Right lobe of liver (tissue), 6 donors: ENCODE measurements at regions not wholly inside any gene's neighbourhood (a gene's known extent, or its start where the extent isn't known, plus 50 kb on each side); places are given as distances from the start of the nearest gene placed in this dataset.
"Not testable (repeated sequence)": the region's sequence is repeated elsewhere in the genome, so short reads cannot be mapped to it uniquely, and the experiment has no call there.

Experiments used
- ATAC-seq, 4 donors: fragments of 200-7000 bp; cut with Tn5 transposase; one replicate each; pipeline ENCODE4 v1.9.1; 2020; ENCODE audit warnings: mild to moderate bottlenecking in 4 of 4, moderate library complexity in 4 of 4
- DNase-seq, 3 donors: peaks; one replicate each; pipeline ENCODE4 v3.0.0-alpha.2; 2020
- H3K27ac ChIP-seq, 3 donors: fragments of 200-600 bp; one replicate each; pipeline ENCODE4 v1.8.0; 2022
- H3K27me3 ChIP-seq, 2 donors: fragments of 200-600 bp; one replicate each; pipeline ENCODE4 v1.8.0; 2022
- H3K36me3 ChIP-seq, 4 donors: fragments of 200-600 bp; sonication (generic) in 1 of 4; one replicate each; pipeline versions ENCODE4 v1.5.1 to v1.8.0; 2017 to 2022; ENCODE audit warnings: control low read depth in 1 of 4
- H3K4me1 ChIP-seq, 4 donors: fragments of 200-600 bp; sonication (generic) in 1 of 4; one replicate each; pipeline versions ENCODE4 v1.5.1 to v1.8.0; 2017 to 2022; ENCODE audit warnings: control low read depth in 1 of 4
- H3K4me3 ChIP-seq, 3 donors: fragments of 200-600 bp; one replicate each; pipeline ENCODE4 v1.8.0; 2022
- H3K9me3 ChIP-seq, 4 donors: fragments of 200-600 bp; sonication (generic) in 1 of 4; one replicate each; pipeline versions ENCODE4 v1.5.1 to v1.8.0; 2017 to 2022; ENCODE audit warnings: control low read depth in 1 of 4
- POLR2A ChIP-seq: fragments of 450-650 bp; IDR thresholded peaks from one replicate; pipeline ENCODE4 v1.6.1; 2017; ENCODE audit warnings: antibody characterized with exemption, mild to moderate bottlenecking
- WGBS: methylation state at CpG from one replicate; pipeline ENCODE4 v1.1.6; 2018; ENCODE audit warnings: low coverage, low lambda C conversion rate; ENCODE audit not compliant: insufficient coverage; ENCODE audit errors: missing lambda C conversion rate; 5-methylcytosine and 5-hydroxymethylcytosine counted together
- intact Hi-C, 2 donors: fragments of 100-400 bp; cut with DNase I; formaldehyde crosslinking; loops; one replicate each; pipeline versions ENCODE4 v1.11.2 to v1.14.1; 2022
- TF ChIP-seq, protein P1 (sequence below), 4 donors: fragments of 200-600 bp in 3 of 4; fragments of 450-650 bp in 1 of 4; IDR thresholded peaks; one replicate each; pipeline versions ENCODE4 v1.5.1 to v1.8.0; 2016 to 2022; ENCODE audit warnings: antibody characterized with exemption in 4 of 4, mild to moderate bottlenecking in 2 of 4
- donor health status: DM: no; HTN: yes; CAD: no.
- donor health status: DM: no; HTN: no; CAD: no.
- donor health status: DM: no; HTN: no; CAD: no.
- donor health status: DM: no; HTN: yes; CAD: no.
- donor health status: DM: no; HTN: yes; CAD: no.

DNA sequence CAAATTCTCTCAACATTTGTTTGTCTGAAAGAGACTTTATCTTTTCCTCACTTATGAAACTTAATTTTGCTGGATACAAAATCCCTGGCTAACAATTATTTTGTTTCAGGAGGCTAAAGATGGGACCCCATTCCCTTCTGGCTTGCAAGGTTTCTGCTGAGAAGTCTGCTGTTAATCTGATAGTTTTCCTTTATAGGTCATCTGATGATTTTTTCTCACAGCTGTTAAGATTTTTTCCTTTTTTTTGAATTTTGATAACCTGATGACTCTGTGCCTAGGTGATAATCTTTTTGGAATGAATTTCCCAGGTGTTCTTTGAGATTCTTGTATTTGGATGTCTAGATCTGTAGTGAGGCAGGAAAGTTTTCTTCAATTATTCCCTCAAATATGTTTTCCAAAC lies 2661.4 kb downstream of the PCDH9 start:
- Histone ChIP-seq H3K27me3 (no peaks in the 10 kb centered on the region), H3K36me3 (no peaks in the 10 kb centered on the region), H3K9me3 (no peaks in the 10 kb centered on the region), H3K27ac (no peak overlapping the region), H3K4me1 (no peaks in the 10 kb centered on the region), H3K4me3 (no peak overlapping the region)
- ATAC-seq (no peak), DNase-seq (no peak)
- intact Hi-C loops, result no loop called here
- TF ChIP-seq POLR2A, result no peak
- TF ChIP-seq, protein P1, sequence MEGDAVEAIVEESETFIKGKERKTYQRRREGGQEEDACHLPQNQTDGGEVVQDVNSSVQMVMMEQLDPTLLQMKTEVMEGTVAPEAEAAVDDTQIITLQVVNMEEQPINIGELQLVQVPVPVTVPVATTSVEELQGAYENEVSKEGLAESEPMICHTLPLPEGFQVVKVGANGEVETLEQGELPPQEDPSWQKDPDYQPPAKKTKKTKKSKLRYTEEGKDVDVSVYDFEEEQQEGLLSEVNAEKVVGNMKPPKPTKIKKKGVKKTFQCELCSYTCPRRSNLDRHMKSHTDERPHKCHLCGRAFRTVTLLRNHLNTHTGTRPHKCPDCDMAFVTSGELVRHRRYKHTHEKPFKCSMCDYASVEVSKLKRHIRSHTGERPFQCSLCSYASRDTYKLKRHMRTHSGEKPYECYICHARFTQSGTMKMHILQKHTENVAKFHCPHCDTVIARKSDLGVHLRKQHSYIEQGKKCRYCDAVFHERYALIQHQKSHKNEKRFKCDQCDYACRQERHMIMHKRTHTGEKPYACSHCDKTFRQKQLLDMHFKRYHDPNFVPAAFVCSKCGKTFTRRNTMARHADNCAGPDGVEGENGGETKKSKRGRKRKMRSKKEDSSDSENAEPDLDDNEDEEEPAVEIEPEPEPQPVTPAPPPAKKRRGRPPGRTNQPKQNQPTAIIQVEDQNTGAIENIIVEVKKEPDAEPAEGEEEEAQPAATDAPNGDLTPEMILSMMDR (IDR thresholded peaks at IDR 0.05), result no peak

DNA sequence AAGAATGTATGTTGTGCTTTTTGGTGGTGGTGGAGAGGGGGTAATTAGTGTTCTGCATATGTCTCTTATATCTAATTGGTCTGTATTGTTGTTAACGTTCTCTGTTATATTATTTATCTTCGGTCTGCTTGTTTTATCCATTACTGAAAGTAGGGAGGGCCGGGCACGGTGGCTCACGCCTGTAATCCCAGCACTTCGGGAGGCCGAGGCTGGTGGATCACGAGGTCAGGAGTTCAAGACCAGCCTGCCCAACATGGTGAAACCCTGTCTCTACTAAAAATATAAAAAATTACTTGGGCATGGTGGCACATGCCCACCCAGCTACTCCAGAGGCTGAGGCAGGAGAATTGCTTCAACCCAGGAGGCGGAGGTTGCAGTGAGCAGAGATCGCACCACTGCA lies 2672.1 kb downstream of the PCDH9 start:
- DNase-seq, H3K4me1 ChIP-seq, H3K9me3 ChIP-seq, intact Hi-C loops, ATAC-seq, H3K36me3 ChIP-seq, H3K27me3 ChIP-seq, H3K27ac ChIP-seq, H3K4me3 ChIP-seq: not testable (repeated sequence)
- WGBS, result 76% methylated on average over 10 of the region's 10 CpGs

GRCh38 chr13:64556376-64556775 lies 2673.8 kb downstream of the PCDH9 start:
- Histone ChIP-seq H3K27ac (no peak overlapping the region), H3K4me3 (no peak overlapping the region), H3K36me3 (no peaks in the 10 kb centered on the region), H3K27me3 (no peaks in the 10 kb centered on the region), H3K9me3 (no peaks in the 10 kb centered on the region), H3K4me1 (no peaks in the 10 kb centered on the region)
- no peak for ATAC-seq
- intact Hi-C loops, result no loop called here
- no peak for DNase-seq
- no peak for TF ChIP-seq POLR2A
- TF ChIP-seq, protein P1 (IDR thresholded peaks at IDR 0.05), result no peak
- WGBS, result 20% methylated on average over 1 of the region's 1 CpG

DNA sequence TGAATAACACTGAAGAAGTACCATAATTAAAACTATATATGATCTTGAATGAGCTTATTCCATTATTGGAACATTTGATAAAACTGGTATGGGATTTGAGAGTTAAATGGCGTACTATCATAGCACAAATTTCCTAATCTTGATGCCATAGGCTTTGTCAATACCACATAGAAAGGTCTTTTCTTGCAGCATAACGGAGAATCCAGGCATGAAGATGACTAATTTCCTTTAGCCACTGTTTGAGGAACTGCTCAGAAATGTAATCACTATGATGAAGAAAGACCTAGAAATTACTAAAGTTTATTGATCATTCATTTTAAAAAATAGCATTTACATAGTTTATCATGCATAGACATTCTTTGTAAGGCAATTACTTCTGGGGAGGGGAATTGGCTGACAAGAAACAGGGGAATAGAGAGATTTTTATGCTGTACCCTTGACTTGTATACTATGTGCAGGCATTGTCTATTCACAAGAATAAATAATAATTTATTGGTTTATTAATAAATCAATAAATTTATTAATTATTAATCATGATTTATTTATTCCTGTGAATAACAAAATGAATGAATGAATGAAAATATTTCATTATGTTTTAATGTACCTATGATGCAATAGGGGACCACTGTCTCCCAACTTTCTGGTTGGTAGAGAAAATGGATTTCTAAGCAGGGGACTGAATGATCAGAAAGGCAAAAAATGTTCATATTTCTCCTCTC lies 2676.6 kb downstream of the PCDH9 start:
- no peak overlapping the region for H3K4me3 ChIP-seq
- no peaks in the 10 kb centered on the region for H3K36me3 ChIP-seq
- H3K27ac ChIP-seq, result no peak overlapping the region
- no peak for ATAC-seq
- no peaks in the 10 kb centered on the region for H3K27me3 ChIP-seq
- no peak for TF ChIP-seq POLR2A
- TF ChIP-seq, protein P1 (IDR thresholded peaks at IDR 0.05), result no peak
- DNase-seq, result no peak
- intact Hi-C loops, result no loop called here
- WGBS, result 48% methylated on average over 2 of the region's 2 CpGs
- H3K9me3 ChIP-seq, result no peaks in the 10 kb centered on the region
- H3K4me1 ChIP-seq, result no peaks in the 10 kb centered on the region

DNA sequence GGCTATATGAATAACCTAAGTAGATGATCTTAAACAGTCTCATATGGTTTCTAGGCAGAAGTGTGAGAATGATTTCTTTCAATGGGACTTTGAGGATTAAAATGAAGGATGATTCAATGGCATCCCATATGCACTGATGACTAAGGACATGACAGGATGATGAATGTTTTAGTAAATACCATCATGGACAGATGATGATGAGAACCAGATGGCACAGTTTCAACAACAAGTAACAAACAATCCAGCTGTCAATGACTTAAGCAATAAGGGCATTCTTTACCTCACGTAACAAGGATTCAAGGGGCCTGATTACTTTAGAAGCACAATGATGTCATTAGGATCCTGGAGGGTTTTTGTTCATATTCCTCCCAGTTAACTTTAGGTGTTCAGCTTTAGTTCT lies 2678.4 kb downstream of the PCDH9 start:
- no peaks in the 10 kb centered on the region for H3K4me1 ChIP-seq
- no peak overlapping the region for H3K27ac ChIP-seq
- no peak overlapping the region for H3K4me3 ChIP-seq
- DNase-seq (no peak), ATAC-seq (no peak)
- H3K9me3 ChIP-seq, result no peaks in the 10 kb centered on the region
- H3K36me3 ChIP-seq, result no peaks in the 10 kb centered on the region
- no peaks in the 10 kb centered on the region for H3K27me3 ChIP-seq
- 18% methylated on average over 1 of the region's 1 CpG for WGBS
- intact Hi-C loops, result no loop called here
- TF ChIP-seq, protein P1 (IDR thresholded peaks at IDR 0.05), result no peak
- TF ChIP-seq POLR2A, result no peak
